PC-9 (cell line): ENCODE measurements at regions not wholly inside any gene's neighbourhood (a gene's known extent, or its start where the extent isn't known, plus 50 kb on each side); places are given as distances from the start of the nearest gene placed in this dataset.

Source experiments
- BruUV-seq: library from RNA; stranded (reverse); fragments of 400-500 nt; replicated peaks from 2 replicates; lab custom pipeline; 2021; lab: Mats Ljungman, UMichigan
- CTCF ChIA-PET: fragments of 300-600 bp; sonication (Branson Sonifier 250); formaldehyde crosslinking; loops from one replicate; lab custom pipeline; 2022; ENCODE audit warnings: antibody characterized with exemption; lab: Charles Lee
- POLR2A ChIA-PET: fragments of 300-600 bp; sonication (Branson Sonifier 250); formaldehyde crosslinking; loops from one replicate; lab custom pipeline; 2022; ENCODE audit warnings: antibody characterized with exemption; ENCODE audit not compliant: unreplicated experiment; lab: Charles Lee
- DNase-seq, 2 experiments: peaks; one replicate each; pipeline versions ENCODE4 v3.0.0 to v3.0.0-alpha.2; 2015 to 2022; ENCODE audit warnings: mixed read lengths in 1 of 2
- H2AFZ ChIP-seq: fragments of 200-600 bp; sonication (generic); 2 replicates; pipeline ENCODE4 v1.8.1; 2017; ENCODE audit warnings: antibody characterized with exemption
- H3F3A ChIP-seq: fragments of 200-600 bp; sonication (generic); 2 replicates; pipeline ENCODE4 v1.8.1; 2017; ENCODE audit warnings: antibody characterized with exemption, mild to moderate bottlenecking, low read depth; ENCODE audit not compliant: insufficient read depth
- H3K27ac ChIP-seq: fragments of 200-600 bp; sonication (generic); 2 replicates; pipeline ENCODE4 v1.6.1; 2016; ENCODE audit warnings: mixed run types
- H3K27me3 ChIP-seq: fragments of 200-600 bp; sonication (generic); 2 replicates; pipeline ENCODE4 v1.6.1; 2016; ENCODE audit warnings: low read depth, mixed run types; ENCODE audit not compliant: insufficient read depth
- H3K36me3 ChIP-seq: fragments of 200-600 bp; sonication (generic); 2 replicates; pipeline ENCODE4 v1.6.1; 2016; ENCODE audit warnings: low read depth, mixed run types
- H3K4me1 ChIP-seq: fragments of 200-600 bp; sonication (generic); replicated peaks from 2 replicates; pipeline ENCODE4 v1.6.1; 2016; ENCODE audit warnings: mixed run types; ENCODE audit not compliant: insufficient read depth
- H3K4me2 ChIP-seq: fragments of 200-600 bp; sonication (generic); 2 replicates; pipeline ENCODE4 v1.6.1; 2017; ENCODE audit warnings: mixed run types
- H3K4me3 ChIP-seq: fragments of 200-600 bp; sonication (generic); 2 replicates; pipeline ENCODE4 v1.6.1; 2016; ENCODE audit warnings: mixed run types
- H3K79me2 ChIP-seq: fragments of 200-600 bp; sonication (generic); 2 replicates; pipeline ENCODE4 v1.6.1; 2017; ENCODE audit warnings: low read depth, mixed run types
- H3K9me2 ChIP-seq: fragments of 200-600 bp; sonication (generic); 2 replicates; pipeline ENCODE4 v1.8.1; 2017; ENCODE audit warnings: mild to moderate bottlenecking; ENCODE audit not compliant: insufficient read depth
- H3K9me3 ChIP-seq: fragments of 200-600 bp; sonication (generic); 2 replicates; pipeline ENCODE4 v1.8.1; 2016; ENCODE audit warnings: low read depth; ENCODE audit not compliant: insufficient read depth
- H4K20me1 ChIP-seq: fragments of 200-600 bp; sonication (generic); 2 replicates; pipeline ENCODE4 v1.8.1; 2017; ENCODE audit not compliant: insufficient read depth
- CTCF ChIP-seq: fragments of 200-600 bp; sonication (generic); conservative IDR thresholded peaks from 2 replicates; pipeline ENCODE4 v1.6.1; 2017; ENCODE audit warnings: mixed run types, antibody characterized with exemption, mild to moderate bottlenecking, moderate library complexity
- EZH2 ChIP-seq: fragments of 200-600 bp; sonication (generic); IDR thresholded peaks from 2 replicates; pipeline ENCODE4 v1.8.0; 2017; ENCODE audit warnings: antibody characterized with exemption, low read depth
- intact Hi-C: fragments of 100-400 bp; cut with micrococcal nuclease; formaldehyde crosslinking; loops from one replicate; pipeline ENCODE4 v1.10.0; 2022; ENCODE audit not compliant: unreplicated experiment

- H3K27me3 ChIP-seq: peaks cover 26% of the 10 kb centered on the region; the same call in 1 of the 2 replicates
- CTCF ChIA-PET: no interaction called here
- H2AFZ ChIP-seq: no peak overlapping the region
- intact Hi-C loops: no loop called here
- H4K20me1 ChIP-seq: no peaks in the 10 kb centered on the region
- no peaks in the 10 kb centered on the region for H3K4me1 ChIP-seq
- H3K36me3 ChIP-seq: no peaks in the 10 kb centered on the region
- TF ChIP-seq EZH2 (no peak), CTCF (no peak)
- H3K4me2 ChIP-seq: no peak overlapping the region
- H3K9me3 ChIP-seq: no peaks in the 10 kb centered on the region
- H3F3A ChIP-seq: no peaks in the 10 kb centered on the region
- no TSS peak for BruUV-seq
- no peaks in the 10 kb centered on the region for H3K9me2 ChIP-seq
- H3K79me2 ChIP-seq: no peaks in the 10 kb centered on the region
- POLR2A ChIA-PET: no interaction called here
- no peak overlapping the region for H3K4me3 ChIP-seq
- no peak for DNase-seq
- no peak overlapping the region for H3K27ac ChIP-seq
Observed at GRCh38 chr1:232267837-232268598, 361.9 kb downstream of the SIPA1L2 start.

- Histone ChIP-seq H3K4me1 (no peaks in the 10 kb centered on the region), H3K4me3 (no peak overlapping the region), H3K9me2 (no peaks in the 10 kb centered on the region), H3K27me3 (peaks cover 23% of the 10 kb centered on the region; the same call in 1 of the 2 replicates), H3F3A (no peaks in the 10 kb centered on the region), H3K4me2 (no peak overlapping the region), H3K27ac (no peak overlapping the region), H2AFZ (no peak overlapping the region), H4K20me1 (no peaks in the 10 kb centered on the region), H3K36me3 (no peaks in the 10 kb centered on the region), H3K79me2 (no peaks in the 10 kb centered on the region), H3K9me3 (no peaks in the 10 kb centered on the region)
- intact Hi-C loops: no loop called here
- CTCF ChIA-PET: no interaction called here
- no peak for TF ChIP-seq CTCF
- TF ChIP-seq EZH2: no peak
- no TSS peak for BruUV-seq
- DNase-seq: no peak
- POLR2A ChIA-PET: no interaction called here
Observed at GRCh38 chr1:232267092-232267836, 362.7 kb downstream of the SIPA1L2 start.

GRCh38 chr1:232263452-232263851, 366.5 kb downstream of the SIPA1L2 start:
- H3K9me2 ChIP-seq: no peaks in the 10 kb centered on the region
- no TSS peak for BruUV-seq
- H3K4me1 ChIP-seq: no peaks in the 10 kb centered on the region; the same call in 1 of the 2 replicates
- no peaks in the 10 kb centered on the region for H3K36me3 ChIP-seq
- H2AFZ ChIP-seq: no peak overlapping the region
- peaks cover 18% of the 10 kb centered on the region; the same call in 1 of the 2 replicates for H3K27me3 ChIP-seq
- CTCF ChIA-PET: no interaction called here
- TF ChIP-seq EZH2: no peak
- no peak for TF ChIP-seq CTCF
- no peaks in the 10 kb centered on the region for H3F3A ChIP-seq
- H3K79me2 ChIP-seq: no peaks in the 10 kb centered on the region
- H3K27ac ChIP-seq: no peak overlapping the region
- no peak overlapping the region for H3K4me2 ChIP-seq
- no peak for DNase-seq
- intact Hi-C loops: no loop called here
- H4K20me1 ChIP-seq: no peaks in the 10 kb centered on the region
- H3K9me3 ChIP-seq: no peaks in the 10 kb centered on the region
- POLR2A ChIA-PET: no interaction called here
- H3K4me3 ChIP-seq: no peak overlapping the region
